C4-2B (cell line): ENCODE measurements at regions not wholly inside any gene's neighbourhood (a gene's known extent, or its start where the extent isn't known, plus 50 kb on each side); places are given as distances from the start of the nearest gene placed in this dataset.

ENCODE experiments used
- H3K27ac ChIP-seq: fragments of 450-650 bp; 2 replicates; pipeline ENCODE4 v1.5.1; 2017
- CTCF ChIP-seq: fragments of 450-650 bp; conservative IDR thresholded peaks from 2 replicates; pipeline ENCODE4 v1.5.1; 2017; ENCODE audit warnings: mild to moderate bottlenecking
- ZFX ChIP-seq: fragments of 450-650 bp; IDR thresholded peaks from 2 replicates; pipeline ENCODE4 v1.6.1; 2017

- no peak for TF ChIP-seq CTCF
- no peak for TF ChIP-seq ZFX
- peak overlapping the region; percentile 92 for H3K27ac ChIP-seq
These were observed 740.3 kb upstream of the HS6ST1 start for GRCh38 chr2:129058981-129059380.

- peak overlapping the region; percentile 92 for H3K27ac ChIP-seq
- TF ChIP-seq ZFX (no peak), CTCF (no peak)
These were observed 740.8 kb upstream of the HS6ST1 start for GRCh38 chr2:129059476-129059875.

GRCh38 chr2:129061069-129061768, 742.6 kb upstream of the HS6ST1 start:
- no peak for TF ChIP-seq CTCF
- no peak for TF ChIP-seq ZFX
- H3K27ac ChIP-seq, result no peak overlapping the region

- no peak overlapping the region for H3K27ac ChIP-seq
- no peak for TF ChIP-seq ZFX
- TF ChIP-seq CTCF, result no peak
These were observed 743.1 kb upstream of the HS6ST1 start for GRCh38 chr2:129061769-129062121.

GRCh38 chr2:129062146-129062912, 743.7 kb upstream of the HS6ST1 start:
- H3K27ac ChIP-seq, result no peak overlapping the region
- TF ChIP-seq CTCF (no peak), ZFX (no peak)

GRCh38 chr2:129067070-129067469, 748.4 kb upstream of the HS6ST1 start:
- no peak for TF ChIP-seq CTCF
- no peak for TF ChIP-seq ZFX
- H3K27ac ChIP-seq, result no peak overlapping the region

GRCh38 chr2:129067953-129068352, 749.3 kb upstream of the HS6ST1 start:
- TF ChIP-seq ZFX (no peak), CTCF (no peak)
- no peak overlapping the region for H3K27ac ChIP-seq
